ENCODE measurements at regions not wholly inside any gene's neighbourhood (a gene's known extent, or its start where the extent isn't known, plus 50 kb on each side); places are given as distances from the start of the nearest gene placed in this dataset.

GRCh38 chr13:111656439-111656838 lies 336.0 kb downstream of the TEX29 start:
- TF ChIP-seq CTCF (IDR thresholded peaks at IDR 0.05): no peak

GRCh38 chr13:111657013-111657412 lies 336.6 kb downstream of the TEX29 start:
- no peak for TF ChIP-seq CTCF (IDR thresholded peaks at IDR 0.05)

- TF ChIP-seq CTCF (IDR thresholded peaks at IDR 0.05): no peak
Observed at GRCh38 chr13:111658145-111659100, 338.0 kb downstream of the TEX29 start.

- TF ChIP-seq CTCF (IDR thresholded peaks at IDR 0.05): no peak
Observed at GRCh38 chr13:111659219-111659775, 338.9 kb downstream of the TEX29 start.

- no peak for TF ChIP-seq CTCF (IDR thresholded peaks at IDR 0.05)
Observed at GRCh38 chr13:111659842-111660241, 339.4 kb downstream of the TEX29 start.

GRCh38 chr13:111661052-111661451 lies 340.6 kb downstream of the TEX29 start:
- no peak for TF ChIP-seq CTCF (IDR thresholded peaks at IDR 0.05)

- no peak for TF ChIP-seq CTCF (IDR thresholded peaks at IDR 0.05)
Observed at GRCh38 chr13:111661776-111662175, 341.3 kb downstream of the TEX29 start.
